Erythroblast (primary cell): ENCODE measurements at regions not wholly inside any gene's neighbourhood (a gene's known extent, or its start where the extent isn't known, plus 50 kb on each side); places are given as distances from the start of the nearest gene placed in this dataset.

ENCODE experiments used
- DNase-seq, 2 experiments: peaks; one replicate each; lab custom pipeline; 2025; lab: John Stamatoyannopoulos, UW
- GATA1 ChIP-seq: IDR thresholded peaks from 2 replicates; pipeline ENCODE4 v1.6.1; 2011; ENCODE audit warnings: low read depth, mild to moderate bottlenecking, control low read depth, low read length, moderate library complexity
- POLR2A ChIP-seq: IDR thresholded peaks from 2 replicates; pipeline ENCODE4 v1.6.1; 2011; ENCODE audit warnings: mild to moderate bottlenecking, low read length

GRCh38 chr16:64499211-64499610 is 622.7 kb downstream of the CDH11 start:
- no peak for DNase-seq
- TF ChIP-seq POLR2A (no peak), GATA1 (no peak)

DNA sequence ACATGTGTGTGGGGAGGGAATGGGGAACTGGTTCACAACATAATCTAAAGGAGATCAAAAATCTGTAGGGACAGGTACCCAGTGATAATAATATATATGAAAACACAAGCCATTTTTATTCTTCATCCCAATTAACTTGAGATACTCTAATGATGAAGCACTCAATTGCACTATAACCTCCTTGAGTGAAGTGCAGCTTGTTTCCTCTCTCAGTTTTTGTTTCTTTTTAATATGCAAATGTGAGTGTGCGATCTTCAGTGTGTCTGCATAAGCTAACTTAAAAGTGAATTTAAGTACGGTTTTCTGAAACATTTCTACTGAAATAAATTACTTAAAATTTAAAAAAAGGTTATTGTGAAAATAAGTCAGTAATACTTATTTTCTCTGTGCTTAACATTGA is 623.5 kb downstream of the CDH11 start:
- TF ChIP-seq POLR2A = no peak
- no peak for TF ChIP-seq GATA1
- no peak for DNase-seq

DNA sequence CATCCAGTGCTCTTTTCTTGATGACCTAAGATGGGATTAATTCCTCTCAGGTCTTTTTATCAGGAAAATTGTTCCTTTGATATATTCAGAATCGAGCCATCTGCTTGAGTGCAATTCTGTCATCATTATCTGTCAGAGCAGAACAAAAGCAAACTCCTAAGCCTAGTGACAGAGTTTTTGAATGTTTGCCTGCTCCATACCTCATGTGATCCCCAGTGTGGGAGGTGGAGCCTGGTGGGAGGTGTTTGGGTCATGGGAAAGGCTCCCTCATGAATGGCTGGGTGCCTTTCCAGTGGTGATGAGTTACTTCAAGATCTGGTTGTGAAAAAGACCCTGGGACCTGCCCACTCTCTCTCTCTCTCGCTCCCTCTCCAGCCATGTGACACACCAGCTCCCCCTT is 628.2 kb downstream of the CDH11 start:
- TF ChIP-seq GATA1 (no peak), POLR2A (no peak)
- no peak for DNase-seq

GRCh38 chr16:64489449-64489848 is 632.4 kb downstream of the CDH11 start:
- no peak for TF ChIP-seq POLR2A
- TF ChIP-seq GATA1 = no peak

GRCh38 chr16:64486561-64486960 is 635.3 kb downstream of the CDH11 start:
- TF ChIP-seq GATA1 (no peak), POLR2A (no peak)
- DNase-seq = no peak

More at GRCh38 chr16:64489449-64489848, 632.4 kb downstream of the CDH11 start:
- no peak for DNase-seq

DNA sequence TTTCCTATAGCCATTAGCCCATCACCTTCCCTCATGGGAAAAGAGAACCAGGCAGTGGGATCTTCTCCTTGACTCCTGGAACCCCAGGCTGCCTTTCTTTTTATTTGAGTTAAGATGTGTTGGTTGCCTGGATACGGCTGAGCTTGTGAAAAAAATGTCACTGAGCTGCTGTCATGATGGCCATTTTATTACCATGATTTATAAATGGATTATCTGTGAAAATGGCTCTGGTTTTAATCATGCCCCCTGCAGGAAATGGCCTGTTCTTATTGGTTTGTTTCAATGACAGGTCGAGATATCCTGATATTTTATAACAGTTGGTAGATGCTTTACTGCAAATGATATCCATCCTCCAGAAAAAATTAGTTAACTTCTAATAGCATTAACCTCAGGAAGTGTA is 640.4 kb downstream of the CDH11 start:
- DNase-seq = no peak
- TF ChIP-seq GATA1 (no peak), POLR2A (no peak)

- no peak for DNase-seq
Measured at GRCh38 chr16:64478252-64478906, 643.5 kb downstream of the CDH11 start.

DNA sequence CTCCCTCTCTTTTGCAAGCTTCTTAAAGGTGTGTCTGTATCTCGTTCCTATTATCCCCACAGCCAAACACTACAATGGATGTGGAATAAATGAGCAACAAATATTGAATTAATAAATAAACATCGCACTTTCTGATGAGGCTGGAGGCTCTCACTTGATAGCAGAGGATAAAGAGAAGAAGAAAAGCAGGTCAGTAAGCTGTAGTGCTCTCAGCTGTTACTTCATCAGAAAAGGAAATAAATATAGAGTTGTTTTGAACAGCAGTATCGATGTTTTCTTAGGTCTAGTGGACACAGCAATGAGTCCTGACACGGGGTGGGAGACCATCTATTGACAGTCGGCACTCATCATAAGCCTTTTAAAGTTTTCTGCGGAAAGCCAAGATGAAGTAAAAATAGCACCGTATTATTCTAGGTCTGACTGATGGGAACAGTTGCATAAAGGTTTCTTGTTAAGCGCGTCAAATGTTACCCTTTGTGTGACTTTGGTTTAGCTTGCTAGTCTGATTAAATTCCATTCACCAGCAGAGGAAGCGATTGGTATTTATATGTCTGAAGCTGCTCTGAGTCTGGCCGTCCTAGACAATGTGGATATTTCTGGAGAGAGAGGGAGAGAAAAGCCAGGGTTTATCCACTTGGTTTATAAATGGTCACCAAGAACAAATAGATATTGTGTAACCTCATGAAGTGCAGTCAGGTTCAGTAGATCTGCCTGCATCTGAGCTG is 646.1 kb downstream of the CDH11 start:
- DNase-seq = no peak
- TF ChIP-seq GATA1 (no peak), POLR2A (no peak)

More at GRCh38 chr16:64478252-64478906, 643.5 kb downstream of the CDH11 start:
- no peak for TF ChIP-seq GATA1
- no peak for TF ChIP-seq POLR2A

DNA sequence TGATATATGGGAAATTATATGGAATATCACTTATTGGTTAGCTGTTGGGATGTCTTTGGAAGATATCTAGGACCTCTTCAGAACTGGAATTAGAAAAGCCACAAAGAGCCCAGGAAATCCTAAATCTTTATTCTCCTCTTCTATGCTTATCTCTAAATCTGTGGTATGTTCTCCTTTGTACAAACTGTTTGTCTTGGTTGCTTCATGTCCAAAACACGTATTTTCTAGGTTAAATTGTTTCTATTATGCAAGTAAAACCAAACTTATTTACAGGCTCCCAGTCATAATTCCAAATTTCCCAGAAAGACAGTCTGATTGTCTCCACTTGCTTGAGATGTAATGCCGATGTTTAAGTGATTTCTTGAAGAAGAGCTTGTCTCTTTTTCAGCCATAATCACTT is 650.9 kb downstream of the CDH11 start:
- TF ChIP-seq GATA1 (no peak), POLR2A (no peak)
- no peak for DNase-seq

- TF ChIP-seq GATA1 (no peak), POLR2A (no peak)
- DNase-seq = no peak
Measured at GRCh38 chr16:64469906-64470702, 651.8 kb downstream of the CDH11 start.

DNA sequence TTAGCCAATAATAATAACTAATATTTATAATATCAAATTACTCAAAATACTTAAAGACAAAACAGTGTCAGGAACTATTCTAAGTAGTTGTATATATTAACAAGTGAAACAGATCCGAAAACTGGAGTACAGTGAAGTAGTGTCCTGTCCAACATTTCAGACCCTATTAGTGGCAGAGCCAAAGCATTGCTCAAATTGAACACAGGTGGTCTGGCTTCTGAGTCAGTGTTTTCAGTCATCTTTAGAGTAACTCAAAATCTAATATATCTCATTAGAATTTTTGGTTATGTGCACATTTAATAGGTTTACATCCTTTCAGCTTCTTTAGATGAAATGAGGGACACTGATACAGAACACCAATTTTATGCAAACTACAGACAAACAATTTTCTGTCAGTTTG is 652.5 kb downstream of the CDH11 start:
- no peak for DNase-seq

DNA sequence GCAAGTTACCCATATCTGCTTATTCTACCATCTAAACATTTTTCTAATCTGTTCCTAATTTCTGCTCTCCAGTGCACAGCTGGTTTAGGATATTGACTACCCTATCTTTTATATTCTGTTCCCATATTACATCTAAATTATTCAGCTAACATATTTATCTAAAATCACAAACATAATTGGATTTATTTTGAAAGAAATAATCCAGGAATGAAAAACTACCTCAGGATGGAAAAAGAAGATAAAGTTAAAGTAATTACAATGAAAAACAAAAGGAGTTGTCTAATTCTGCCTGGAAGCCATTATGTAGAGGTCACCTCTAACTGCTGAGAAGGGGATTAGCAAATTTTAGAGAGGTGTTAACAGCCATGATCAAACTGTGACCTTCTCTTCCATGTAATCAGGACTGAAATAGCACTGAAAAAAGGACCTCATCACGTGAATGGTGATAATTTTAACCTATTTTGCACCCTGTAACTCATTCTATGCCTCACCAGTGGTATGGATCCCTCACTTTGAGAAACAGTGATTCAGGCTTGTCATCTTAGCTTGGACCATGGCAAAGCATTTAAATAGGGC is 653.3 kb downstream of the CDH11 start:
- DNase-seq = no peak
- TF ChIP-seq GATA1 = no peak

More for the DNA sequence above, 652.5 kb downstream of the CDH11 start:
- TF ChIP-seq POLR2A = no peak
- no peak for TF ChIP-seq GATA1

DNA sequence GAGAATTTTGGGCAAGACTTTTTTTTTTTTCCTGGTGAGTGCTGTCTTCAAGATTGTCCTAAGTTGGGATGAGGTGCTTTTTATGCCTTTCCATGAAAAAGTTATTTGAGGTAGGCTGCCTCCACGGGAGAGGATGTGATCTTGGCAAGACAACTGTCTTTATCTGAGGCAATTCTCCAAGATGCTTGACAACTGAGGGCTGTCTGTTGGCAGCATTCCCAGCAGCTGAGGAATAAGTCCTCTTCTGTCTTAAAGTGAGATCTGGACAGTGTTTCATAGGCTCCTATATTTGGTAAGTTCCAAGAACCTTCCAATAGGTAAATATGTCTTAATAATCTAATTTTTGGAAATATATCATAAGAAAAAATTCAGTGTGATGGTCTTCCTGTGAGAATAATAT is 662.0 kb downstream of the CDH11 start:
- no peak for TF ChIP-seq GATA1
- no peak for TF ChIP-seq POLR2A
- DNase-seq = no peak

DNA sequence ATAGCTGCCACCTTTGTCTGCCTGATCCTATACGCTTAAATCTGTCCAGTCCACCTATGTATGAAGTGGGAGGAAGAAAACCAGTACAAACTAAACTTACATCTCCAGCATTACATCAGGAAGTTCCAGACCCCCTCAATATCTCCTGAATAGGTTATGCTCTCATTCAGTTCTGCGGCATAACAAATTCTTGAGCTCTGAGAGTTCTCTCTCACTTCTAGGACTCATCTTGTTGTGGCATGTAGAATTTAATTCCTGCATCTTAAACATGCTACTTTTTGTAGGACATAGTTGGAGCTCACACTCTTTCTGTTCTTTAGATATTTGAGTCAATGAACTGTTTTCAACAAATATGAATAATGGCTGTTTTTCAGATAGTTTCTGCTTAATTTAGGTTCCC is 662.5 kb downstream of the CDH11 start:
- no peak for DNase-seq
- TF ChIP-seq POLR2A (no peak), GATA1 (no peak)
